Astrocyte of the cerebellum (primary cell): ENCODE measurements at regions not wholly inside any gene's neighbourhood (a gene's known extent, or its start where the extent isn't known, plus 50 kb on each side); places are given as distances from the start of the nearest gene placed in this dataset.
A peak's percentile ranks its signal among the peaks of the same experiment; 100 is the strongest.

Experiments used
- DNase-seq: peaks from one replicate; pipeline ENCODE4 v3.0.0-alpha.2; 2011; ENCODE audit warnings: low read depth
- H3K4me3 ChIP-seq: 2 replicates; pipeline ENCODE4 v1.5.1; 2011; ENCODE audit warnings: mild to moderate bottlenecking, low read depth, low read length, moderate library complexity
- in situ Hi-C: cut with HindIII; loops from 2 replicates; pipeline ENCODE4 v1.10.0; 2017; ENCODE audit warnings: low sequenced_read_pairs
- TF ChIP-seq, protein P1 (sequence below): IDR thresholded peaks from 2 replicates; pipeline ENCODE4 v1.5.1; 2012; ENCODE audit warnings: low read length, low read depth, moderate library complexity, mild to moderate bottlenecking; ENCODE audit errors: missing control alignments

DNA sequence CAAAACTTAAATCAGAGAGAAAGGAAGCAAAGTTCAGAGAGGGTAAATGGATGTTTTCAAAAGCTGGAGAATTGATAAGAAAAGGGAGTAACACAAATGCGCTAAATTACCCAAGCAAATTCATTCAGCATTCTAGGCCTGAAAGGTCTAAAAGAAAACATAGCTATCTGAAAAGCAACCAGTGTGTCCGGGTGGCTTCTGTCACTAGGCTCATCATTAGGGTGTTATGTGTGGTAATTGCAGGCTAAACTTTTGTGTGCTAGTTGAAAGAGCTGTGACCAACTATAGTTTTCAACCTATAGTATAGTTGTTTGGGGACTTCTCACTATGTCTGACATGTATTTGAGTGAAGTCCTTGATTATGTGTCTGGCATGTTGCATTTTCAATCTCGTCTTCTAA is 839.6 kb upstream of the ZEB2 start:
- in situ Hi-C loops, result no loop called here
- TF ChIP-seq, protein P1, sequence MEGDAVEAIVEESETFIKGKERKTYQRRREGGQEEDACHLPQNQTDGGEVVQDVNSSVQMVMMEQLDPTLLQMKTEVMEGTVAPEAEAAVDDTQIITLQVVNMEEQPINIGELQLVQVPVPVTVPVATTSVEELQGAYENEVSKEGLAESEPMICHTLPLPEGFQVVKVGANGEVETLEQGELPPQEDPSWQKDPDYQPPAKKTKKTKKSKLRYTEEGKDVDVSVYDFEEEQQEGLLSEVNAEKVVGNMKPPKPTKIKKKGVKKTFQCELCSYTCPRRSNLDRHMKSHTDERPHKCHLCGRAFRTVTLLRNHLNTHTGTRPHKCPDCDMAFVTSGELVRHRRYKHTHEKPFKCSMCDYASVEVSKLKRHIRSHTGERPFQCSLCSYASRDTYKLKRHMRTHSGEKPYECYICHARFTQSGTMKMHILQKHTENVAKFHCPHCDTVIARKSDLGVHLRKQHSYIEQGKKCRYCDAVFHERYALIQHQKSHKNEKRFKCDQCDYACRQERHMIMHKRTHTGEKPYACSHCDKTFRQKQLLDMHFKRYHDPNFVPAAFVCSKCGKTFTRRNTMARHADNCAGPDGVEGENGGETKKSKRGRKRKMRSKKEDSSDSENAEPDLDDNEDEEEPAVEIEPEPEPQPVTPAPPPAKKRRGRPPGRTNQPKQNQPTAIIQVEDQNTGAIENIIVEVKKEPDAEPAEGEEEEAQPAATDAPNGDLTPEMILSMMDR, result no peak
- no peak for DNase-seq
- H3K4me3 ChIP-seq, result no peak overlapping the region

DNA sequence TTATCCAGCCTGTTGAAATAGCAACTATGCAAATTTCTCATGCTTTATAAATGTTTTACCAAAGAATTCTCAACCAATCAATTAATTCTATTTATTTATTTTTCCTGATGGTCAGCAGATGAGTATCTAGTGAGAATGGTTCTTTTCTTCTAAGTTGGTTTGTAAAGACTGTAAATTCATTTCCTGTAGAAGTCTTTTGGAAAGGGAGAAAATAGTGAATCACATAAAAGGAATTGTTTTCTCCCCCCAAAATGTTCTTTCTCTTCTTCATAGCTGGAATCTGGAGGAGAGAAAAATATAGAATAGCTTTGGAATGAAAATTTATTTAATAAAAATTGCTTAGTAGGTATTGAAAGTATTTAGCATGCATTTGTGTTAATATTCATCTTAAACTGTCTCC is 836.1 kb upstream of the ZEB2 start:
- no peak for DNase-seq
- H3K4me3 ChIP-seq, result no peak overlapping the region
- in situ Hi-C loops, result no loop called here
- TF ChIP-seq, protein P1, result no peak

DNA sequence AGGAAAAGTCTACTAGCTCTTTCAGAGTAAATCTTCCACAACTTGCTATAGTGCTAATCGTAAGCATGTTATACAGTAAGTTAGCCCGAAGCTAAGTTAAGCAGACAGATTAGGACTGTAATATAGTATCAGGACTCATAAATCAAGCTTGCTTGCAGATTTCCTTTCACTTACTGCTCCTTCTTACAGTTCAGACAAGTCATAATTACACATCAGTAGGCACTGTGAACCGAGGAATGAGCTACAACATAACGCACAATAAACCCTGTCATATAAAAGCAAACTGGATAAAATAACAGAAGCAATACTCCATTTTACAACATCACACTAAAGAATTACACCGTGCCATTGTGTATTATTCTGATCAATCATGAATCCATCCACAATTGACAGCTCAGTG is 832.6 kb upstream of the ZEB2 start:
- in situ Hi-C loops, result no loop called here
- TF ChIP-seq, protein P1, result no peak
- DNase-seq, result no peak
- H3K4me3 ChIP-seq, result no peak overlapping the region

DNA sequence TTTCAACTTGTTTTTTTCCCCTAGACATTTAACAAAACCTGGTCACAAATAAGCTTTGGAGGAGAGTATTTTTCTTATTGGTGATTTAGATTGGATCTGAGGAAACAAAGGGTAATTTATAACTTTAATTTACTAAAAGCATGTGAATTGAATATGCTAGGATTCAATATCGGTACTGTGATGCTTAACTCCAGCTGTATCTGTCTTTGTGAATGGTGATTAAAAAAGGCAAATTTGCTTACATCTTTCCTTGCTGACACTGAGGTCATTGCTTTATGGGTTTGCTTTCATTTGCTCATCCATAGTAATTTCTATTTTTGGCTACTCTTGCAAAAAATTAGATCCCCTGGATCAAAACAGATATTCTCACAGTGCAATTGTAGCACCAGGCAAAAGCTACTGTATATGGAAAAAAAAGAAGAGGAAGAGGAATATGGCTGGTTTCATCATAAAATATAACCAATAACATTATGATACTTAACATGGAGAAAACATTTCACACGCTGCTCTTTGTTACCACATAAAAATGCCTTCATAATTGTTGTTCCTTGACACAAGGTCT is 832.0 kb upstream of the ZEB2 start:
- in situ Hi-C loops, result no loop called here
- H3K4me3 ChIP-seq, result no peak overlapping the region
- TF ChIP-seq, protein P1, result no peak
- DNase-seq, result no peak

DNA sequence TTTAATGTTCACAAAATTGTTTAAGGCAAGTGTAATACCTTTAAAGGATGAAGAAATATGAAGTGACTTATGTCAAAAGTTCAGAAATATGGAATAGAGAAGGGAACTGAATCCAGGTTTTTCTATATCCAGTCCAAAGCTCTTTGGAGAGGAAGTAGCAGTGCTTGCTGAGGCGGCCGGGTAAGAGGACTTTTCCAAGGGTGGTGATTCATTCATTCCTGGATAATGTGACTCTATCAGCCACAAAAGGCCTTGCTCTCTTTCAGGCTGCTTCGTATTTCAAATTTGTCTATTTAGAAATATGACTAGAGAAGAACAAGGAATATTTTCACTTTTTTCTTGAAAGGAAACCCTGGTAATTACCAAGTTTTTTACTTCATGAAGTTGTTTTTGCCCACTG is 830.1 kb upstream of the ZEB2 start:
- in situ Hi-C loops, result no loop called here
- H3K4me3 ChIP-seq, result no peak overlapping the region

DNA sequence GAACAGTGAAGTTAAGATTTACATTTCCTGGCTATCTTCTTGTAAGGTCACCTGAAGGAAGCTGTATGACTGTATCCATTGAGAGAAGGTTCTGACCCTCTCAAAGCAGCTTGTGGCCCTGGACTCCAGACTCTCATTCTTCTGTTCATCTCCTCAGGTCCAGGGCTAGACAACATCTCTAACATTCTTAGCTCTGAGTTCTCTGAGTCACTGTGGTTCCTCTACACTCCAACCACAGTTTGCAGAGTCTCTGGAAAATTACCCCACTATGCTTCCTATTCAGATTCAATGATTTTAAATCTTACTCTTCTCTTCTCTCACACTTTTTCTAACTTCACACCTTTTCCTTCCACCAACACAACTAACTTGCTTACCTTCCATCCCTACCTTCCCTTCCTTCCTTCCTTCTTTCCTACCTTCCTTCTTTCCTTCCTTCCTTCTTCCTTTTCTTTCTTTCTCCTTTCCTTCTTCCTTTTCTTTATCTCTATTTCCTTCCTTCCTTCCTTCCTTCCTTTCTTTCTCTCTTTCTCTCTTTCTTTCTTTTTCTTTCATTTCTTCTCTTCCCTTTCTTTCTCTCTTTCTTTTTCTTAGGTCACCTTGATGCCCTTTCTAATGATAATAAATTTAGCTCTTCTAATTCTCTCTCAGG is 824.3 kb upstream of the ZEB2 start:
- TF ChIP-seq, protein P1, result no peak
- in situ Hi-C loops, result no loop called here
- H3K4me3 ChIP-seq, result no peak overlapping the region
- DNase-seq, result peak; percentile 5

More for the DNA sequence above, 830.1 kb upstream of the ZEB2 start:
- peak; percentile 23 for DNase-seq
- TF ChIP-seq, protein P1, result no peak
